K562 (cell line): ENCODE measurements at regions not wholly inside any gene's neighbourhood (a gene's known extent, or its start where the extent isn't known, plus 50 kb on each side); places are given as distances from the start of the nearest gene placed in this dataset.

Experiments used
- ATAC-seq: fragments of 200-7000 bp; cut with Tn5 transposase; 3 replicates; pipeline ENCODE4 v1.9.1; 2020; ENCODE audit warnings: moderate library complexity
- BruUV-seq: library from RNA; stranded (reverse); fragments of 400-500 nt; replicated peaks from 2 replicates; lab custom pipeline; 2021; lab: Mats Ljungman, UMichigan
- CTCF ChIA-PET: fragments of 300-600 bp; formaldehyde crosslinking; extraction: SDS; loops from one replicate; lab custom pipeline; 2021; ENCODE audit warnings: low intra/inter-chr PET ratio; lab: Yijun Ruan, JAX
- POLR2A ChIA-PET: fragments of 300-600, 350-650 bp; sonication (Branson Sonifier 250); formaldehyde crosslinking; extraction: SDS; loops from one replicate; lab custom pipeline; 2021; ENCODE audit warnings: antibody characterized with exemption, inconsistent platforms; lab: Yijun Ruan, JAX
- DNase-seq, 4 experiments: peaks; one replicate each; pipeline versions ENCODE4 v3.0.0 to v3.0.0-alpha.2; 2011 to 2018; ENCODE audit warnings: low spot score in 3 of 4, mixed read lengths in 3 of 4; ENCODE audit errors: extremely low read depth in 1 of 4
- FAIRE-seq: peaks from 2 replicates; lab custom pipeline; 2011; peaks lifted over from hg19 to GRCh38; lab: Jason Lieb, UNC
- H2AFZ ChIP-seq: 2 replicates; pipeline ENCODE4 v1.6.0; 2011; ENCODE audit warnings: low read depth, low read length, control low read depth, inconsistent platforms
- H3K27ac ChIP-seq: fragments of 200-600 bp; 3 replicates; pipeline ENCODE4 v1.8.0; 2011; ENCODE audit warnings: low read depth, mild to moderate bottlenecking, control low read depth, inconsistent platforms, low read length, moderate library complexity, mixed read lengths; ENCODE audit errors: extremely low read depth
- H3K27me3 ChIP-seq, 2 experiments: fragments of 300-600 bp in 1 of 2; 2 replicates in 1 of 2; 3 replicates in 1 of 2; pipeline versions ENCODE4 v1.6.0 to v1.8.0; 2011; ENCODE audit warnings: inconsistent platforms in 2 of 2, low read length in 2 of 2, mild to moderate bottlenecking in 1 of 2, mixed read lengths in 1 of 2, moderate library complexity in 1 of 2; ENCODE audit not compliant: control insufficient read depth in 2 of 2, insufficient read depth in 2 of 2
- H3K36me3 ChIP-seq: fragments of 300-600 bp; 3 replicates; pipeline ENCODE4 v1.8.0; 2011; ENCODE audit warnings: mild to moderate bottlenecking, low read length, inconsistent platforms; ENCODE audit not compliant: control insufficient read depth, insufficient read depth
- H3K4me1 ChIP-seq, 2 experiments: fragments of 200-600 bp in 1 of 2; replicated peaks in 1 of 2; 2 replicates in 1 of 2; 3 replicates in 1 of 2; pipeline versions ENCODE4 v1.5.1 to v1.8.0; 2011; ENCODE audit warnings: inconsistent platforms in 2 of 2, low read length in 2 of 2, mild to moderate bottlenecking in 1 of 2, mixed read lengths in 1 of 2, moderate library complexity in 1 of 2; ENCODE audit not compliant: control insufficient read depth in 2 of 2, insufficient read depth in 2 of 2
- H3K4me2 ChIP-seq: 2 replicates; pipeline ENCODE4 v1.6.1; 2011; ENCODE audit warnings: low read length, control low read depth, inconsistent platforms, mixed read lengths; ENCODE audit not compliant: insufficient read depth
- H3K4me3 ChIP-seq: fragments of 200-600 bp; sonication (generic), shearing (Covaris generic); 2 replicates; pipeline ENCODE4 v1.5.1; 2016; ENCODE audit warnings: control low read depth, inconsistent platforms
- H3K79me2 ChIP-seq: fragments of 200-600 bp; 3 replicates; pipeline ENCODE4 v1.8.0; 2011; ENCODE audit warnings: low read length, inconsistent platforms; ENCODE audit not compliant: control insufficient read depth, insufficient read depth
- H3K9ac ChIP-seq, 2 experiments: 2 replicates each; pipeline versions ENCODE4 v1.6.0 to v1.6.1; 2011; ENCODE audit warnings: low read depth in 2 of 2, low read length in 2 of 2, control low read depth in 1 of 2, inconsistent platforms in 1 of 2, mild to moderate bottlenecking in 1 of 2, mixed read lengths in 1 of 2; ENCODE audit not compliant: insufficient read depth in 1 of 2
- H3K9me1 ChIP-seq: one replicate; pipeline ENCODE4 v1.6.0; 2011; ENCODE audit warnings: inconsistent platforms, mild to moderate bottlenecking, low read length, moderate library complexity; ENCODE audit not compliant: control insufficient read depth, insufficient read depth
- H3K9me3 ChIP-seq: replicated peaks from 2 replicates; pipeline ENCODE4 v1.5.1; 2011; ENCODE audit warnings: low read depth, low read length, inconsistent platforms; ENCODE audit not compliant: control insufficient read depth, insufficient read depth
- H4K20me1 ChIP-seq: replicated peaks from 2 replicates; pipeline ENCODE4 v1.6.1; 2011; ENCODE audit warnings: low read length, inconsistent platforms, mixed read lengths; ENCODE audit not compliant: control insufficient read depth, insufficient read depth
- HMBOX1 ChIP-seq: sonication (generic); IDR thresholded peaks from 2 replicates; pipeline ENCODE4 v1.6.1; 2016
- KLF10 ChIP-seq: fragments of 250-450 bp; sonication (Bioruptor Pico); IDR thresholded peaks from 2 replicates; pipeline ENCODE4 v1.6.1; 2021; ENCODE audit warnings: matching md5 sums
- OTX1 ChIP-seq: fragments of 450-650 bp; formaldehyde crosslinking; IDR thresholded peaks from 2 replicates; pipeline ENCODE4 v1.4.0; 2022; ENCODE audit warnings: mild to moderate bottlenecking
- RFX7 ChIP-seq: fragments of 250-450 bp; sonication (Bioruptor Pico); IDR thresholded peaks from 2 replicates; pipeline ENCODE4 v1.5.1; 2021; ENCODE audit warnings: mild to moderate bottlenecking
- ZBTB11 ChIP-seq, 3 experiments: fragments of 200-800 bp in 1 of 3; fragments of 250-450 bp in 1 of 3; fragments of 450-650 bp in 1 of 3; sonication (Bioruptor Pico) in 1 of 3; sonication (Bioruptor generic) in 1 of 3; formaldehyde crosslinking in 1 of 3; IDR thresholded peaks; 2 replicates each; pipeline versions ENCODE4 v1.6.1 to v1.8.0; 2016 to 2022; ENCODE audit warnings: mild to moderate bottlenecking in 2 of 3, missing genetic modification characterization in 2 of 3, missing compliant biosample characterization in 1 of 3, moderate library complexity in 1 of 3
- ZNF449 ChIP-seq: fragments of 250-450 bp; sonication (Bioruptor Pico); IDR thresholded peaks from 2 replicates; pipeline ENCODE4 v1.8.0; 2022; ENCODE audit warnings: moderate library complexity, mild to moderate bottlenecking, inconsistent platforms
- WGBS: fragments of 100-300 bp; shearing (Covaris generic); methylation state at CpG from one replicate; pipeline ENCODE4 v1.1.6; 2016; ENCODE audit warnings: low coverage, mixed read lengths; ENCODE audit not compliant: insufficient coverage; ENCODE audit errors: missing lambda C conversion rate; 5-methylcytosine and 5-hydroxymethylcytosine counted together
- in situ Hi-C: fragments of 300-500 bp; cut with MboI; formaldehyde crosslinking; loops from 4 replicates; pipeline ENCODE4 v1.15.0; 2018; ENCODE audit warnings: inconsistent platforms, mixed read lengths
- intact Hi-C: fragments of 100-400 bp; cut with micrococcal nuclease; formaldehyde crosslinking; loops from 2 replicates; pipeline ENCODE4 v1.14.2; 2022
- TF ChIP-seq, protein P1 (sequence below): IDR thresholded peaks from 2 replicates; pipeline ENCODE4 v1.6.1; 2014; ENCODE audit warnings: antibody characterized with exemption
- TF ChIP-seq, protein P2 (sequence below): fragments of 250-450 bp; sonication (Bioruptor Pico); IDR thresholded peaks from 2 replicates; pipeline ENCODE4 v1.5.0; 2020; ENCODE audit warnings: mild to moderate bottlenecking, borderline replicate concordance

GRCh38 chr11:114816791-114817190 is 138.5 kb downstream of the NXPE2 start (continued):
- TF ChIP-seq ZNF449 (CRISPR knock-in tag) = no peak

GRCh38 chr11:114818382-114818781 is 140.1 kb downstream of the NXPE2 start:
- in situ Hi-C loops (no loop called here), intact Hi-C loops (no loop called here)
- Histone ChIP-seq H3K9me3 (no peaks in the 10 kb centered on the region), H3K9ac (no peak overlapping the region), H3K27me3 (no peaks in the 10 kb centered on the region; a peak in 1 of 5 replicates), H3K4me2 (no peak overlapping the region), H3K27ac (no peak overlapping the region), H3K4me1 (no peaks in the 10 kb centered on the region; a peak in 2 of 5 replicates), H3K4me3 (no peak overlapping the region), H3K36me3 (no peaks in the 10 kb centered on the region), H3K9me1 (peaks cover 4% of the 10 kb centered on the region), H2AFZ (no peak overlapping the region), H4K20me1 (no peaks in the 10 kb centered on the region), H3K79me2 (no peaks in the 10 kb centered on the region)
- no peak for FAIRE-seq
- ATAC-seq = no peak
- no TSS peak for BruUV-seq
- POLR2A ChIA-PET = no interaction called here
- CTCF ChIA-PET = no interaction called here
- WGBS = 0% methylated on average over 6 of the region's 6 CpGs
- DNase-seq = no peak
- no peak for TF ChIP-seq OTX1 (CRISPR knock-in tag)
- TF ChIP-seq, protein P1, sequence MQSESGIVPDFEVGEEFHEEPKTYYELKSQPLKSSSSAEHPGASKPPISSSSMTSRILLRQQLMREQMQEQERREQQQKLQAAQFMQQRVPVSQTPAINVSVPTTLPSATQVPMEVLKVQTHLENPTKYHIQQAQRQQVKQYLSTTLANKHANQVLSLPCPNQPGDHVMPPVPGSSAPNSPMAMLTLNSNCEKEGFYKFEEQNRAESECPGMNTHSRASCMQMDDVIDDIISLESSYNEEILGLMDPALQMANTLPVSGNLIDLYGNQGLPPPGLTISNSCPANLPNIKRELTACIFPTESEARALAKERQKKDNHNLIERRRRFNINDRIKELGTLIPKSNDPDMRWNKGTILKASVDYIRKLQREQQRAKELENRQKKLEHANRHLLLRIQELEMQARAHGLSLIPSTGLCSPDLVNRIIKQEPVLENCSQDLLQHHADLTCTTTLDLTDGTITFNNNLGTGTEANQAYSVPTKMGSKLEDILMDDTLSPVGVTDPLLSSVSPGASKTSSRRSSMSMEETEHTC = no peak
- TF ChIP-seq HMBOX1 = no peak
- no peak for TF ChIP-seq ZBTB11 (CRISPR knock-in tag; IDR thresholded peaks at IDR 0.05)
- no peak for TF ChIP-seq KLF10 (CRISPR knock-in tag)
- TF ChIP-seq, protein P2, sequence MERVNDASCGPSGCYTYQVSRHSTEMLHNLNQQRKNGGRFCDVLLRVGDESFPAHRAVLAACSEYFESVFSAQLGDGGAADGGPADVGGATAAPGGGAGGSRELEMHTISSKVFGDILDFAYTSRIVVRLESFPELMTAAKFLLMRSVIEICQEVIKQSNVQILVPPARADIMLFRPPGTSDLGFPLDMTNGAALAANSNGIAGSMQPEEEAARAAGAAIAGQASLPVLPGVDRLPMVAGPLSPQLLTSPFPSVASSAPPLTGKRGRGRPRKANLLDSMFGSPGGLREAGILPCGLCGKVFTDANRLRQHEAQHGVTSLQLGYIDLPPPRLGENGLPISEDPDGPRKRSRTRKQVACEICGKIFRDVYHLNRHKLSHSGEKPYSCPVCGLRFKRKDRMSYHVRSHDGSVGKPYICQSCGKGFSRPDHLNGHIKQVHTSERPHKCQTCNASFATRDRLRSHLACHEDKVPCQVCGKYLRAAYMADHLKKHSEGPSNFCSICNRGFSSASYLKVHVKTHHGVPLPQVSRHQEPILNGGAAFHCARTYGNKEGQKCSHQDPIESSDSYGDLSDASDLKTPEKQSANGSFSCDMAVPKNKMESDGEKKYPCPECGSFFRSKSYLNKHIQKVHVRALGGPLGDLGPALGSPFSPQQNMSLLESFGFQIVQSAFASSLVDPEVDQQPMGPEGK (CRISPR knock-in tag) = no peak
- TF ChIP-seq RFX7 (CRISPR knock-in tag) = no peak
